GM21717 (cell line): ENCODE measurements at regions not wholly inside any gene's neighbourhood (a gene's known extent, or its start where the extent isn't known, plus 50 kb on each side); places are given as distances from the start of the nearest gene placed in this dataset.
"Not testable (repeated sequence)": the region's sequence is repeated elsewhere in the genome, so short reads cannot be mapped to it uniquely, and the experiment has no call there.

ENCODE experiments used
- ATAC-seq: cut with Tn5 transposase; IDR thresholded peaks from one replicate; pipeline ENCODE4 v1.9.1; 2021; ENCODE audit warnings: mild to moderate bottlenecking, moderate library complexity; ENCODE audit not compliant: unreplicated experiment

DNA sequence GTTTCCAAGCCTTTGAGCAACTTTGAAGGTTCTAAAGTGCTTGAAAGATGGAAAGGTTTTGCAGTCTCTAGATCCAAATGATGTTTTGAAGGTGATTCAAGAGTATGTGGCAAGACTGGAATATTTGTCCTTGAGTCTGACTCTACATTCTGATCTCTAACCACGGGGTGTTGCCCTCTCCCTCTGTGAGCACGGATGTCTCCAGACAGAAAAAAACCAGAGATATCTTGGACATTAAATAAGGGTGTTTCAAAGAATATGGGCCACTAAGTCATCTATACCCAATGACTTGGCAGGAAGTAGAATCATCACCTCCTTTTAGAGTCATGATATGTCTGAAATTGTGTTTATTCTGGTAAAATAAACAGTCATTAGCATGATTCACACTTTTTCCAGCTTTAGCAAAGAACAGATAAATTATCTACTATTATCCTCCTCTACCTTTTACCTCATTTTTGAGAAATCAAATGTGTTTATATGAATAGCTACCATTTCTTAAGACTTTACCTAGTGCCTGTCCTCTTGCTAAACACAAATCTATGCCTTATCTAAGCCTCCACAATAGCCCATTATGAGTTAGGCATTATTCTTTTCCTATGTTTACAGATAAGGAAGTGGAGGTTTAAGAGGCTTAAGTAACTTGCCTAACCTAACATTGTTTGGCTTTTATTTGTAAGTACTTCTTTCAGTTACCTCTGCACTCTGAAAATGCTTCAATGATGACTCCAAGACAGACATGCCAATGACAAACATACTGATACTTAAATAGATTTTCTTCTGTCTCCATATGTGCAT, 384.4 kb downstream of the BMP2 start:
- ATAC-seq: no peak

- ATAC-seq: no peak
These were observed 387.8 kb downstream of the BMP2 start for GRCh38 chr20:7155282-7155681.

DNA sequence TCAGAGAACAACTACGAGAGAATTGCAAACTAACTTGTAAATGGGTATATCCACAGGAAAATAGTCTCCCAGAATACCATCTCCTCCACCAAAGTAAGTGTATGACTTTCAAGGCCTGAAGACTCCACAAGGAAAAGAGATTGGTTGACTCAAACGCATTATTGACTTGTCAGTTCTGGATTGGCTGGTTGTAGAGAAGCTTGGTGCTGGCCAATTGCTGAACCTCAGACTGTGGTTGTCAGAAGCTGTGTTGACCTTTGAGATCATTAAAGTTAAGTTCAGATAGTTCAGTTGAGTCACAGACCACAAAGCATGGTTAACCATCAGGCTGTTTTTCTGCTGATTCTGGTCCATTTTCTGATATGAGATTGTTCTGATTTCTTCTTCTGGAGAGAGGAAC, 388.3 kb downstream of the BMP2 start:
- ATAC-seq: no peak

DNA sequence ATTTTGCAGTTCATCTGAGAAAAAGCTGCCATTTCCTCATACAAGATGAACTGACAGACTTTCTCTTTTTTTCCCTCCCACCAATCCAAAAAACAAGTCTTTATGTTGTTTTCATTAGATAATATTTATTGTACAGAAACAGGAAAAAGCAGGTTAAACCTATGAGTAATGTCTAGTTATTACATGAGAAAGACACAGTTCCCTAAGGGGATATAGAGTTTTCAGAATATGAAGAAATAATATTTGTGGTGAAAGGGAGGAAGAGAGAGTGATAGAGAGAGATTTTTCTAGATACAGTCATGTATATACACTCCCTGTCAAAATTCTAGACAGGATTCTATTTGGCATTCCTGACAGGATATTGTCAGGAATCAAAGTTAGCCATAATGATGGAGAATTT, 392.4 kb downstream of the BMP2 start:
- ATAC-seq: no peak

DNA sequence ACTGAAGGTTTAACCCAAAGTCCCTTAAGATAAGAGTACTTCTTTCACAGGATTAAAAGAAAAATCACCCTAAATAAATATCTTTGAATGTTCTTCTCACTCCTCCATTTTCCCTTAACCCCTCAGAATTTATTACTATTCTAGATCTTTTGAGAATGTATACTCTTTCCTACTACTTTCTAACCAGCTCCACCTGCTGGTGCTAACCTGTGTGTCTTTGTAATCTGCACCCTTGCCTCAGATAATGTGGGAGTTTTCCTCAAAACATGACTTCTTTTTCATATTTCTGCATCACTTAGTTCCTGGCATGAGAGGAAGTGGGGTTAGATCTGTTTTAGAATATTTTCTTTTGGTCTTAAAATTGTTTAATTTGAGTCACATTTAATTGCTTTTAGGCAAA, 394.2 kb downstream of the BMP2 start:
- no peak for ATAC-seq

DNA sequence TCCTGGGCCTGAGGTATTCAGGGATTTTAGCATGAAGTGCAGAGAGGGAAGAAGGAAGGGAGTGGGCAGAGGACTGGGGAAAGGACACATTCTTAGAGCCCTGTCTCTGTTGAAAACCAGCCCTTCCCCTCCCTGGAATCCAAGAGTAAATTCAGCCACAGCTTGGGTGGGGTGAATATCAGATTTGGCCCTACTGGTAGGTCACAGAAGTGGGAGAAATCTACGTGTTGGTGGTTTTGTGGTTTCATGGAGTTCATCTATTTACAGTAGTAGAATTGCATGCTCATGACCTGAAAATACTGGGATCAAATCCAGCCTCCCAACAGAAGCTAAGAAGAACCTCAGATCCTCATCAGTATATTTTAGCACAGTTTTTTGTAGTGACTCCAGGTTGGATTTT, 404.4 kb downstream of the BMP2 start:
- ATAC-seq: no peak

DNA sequence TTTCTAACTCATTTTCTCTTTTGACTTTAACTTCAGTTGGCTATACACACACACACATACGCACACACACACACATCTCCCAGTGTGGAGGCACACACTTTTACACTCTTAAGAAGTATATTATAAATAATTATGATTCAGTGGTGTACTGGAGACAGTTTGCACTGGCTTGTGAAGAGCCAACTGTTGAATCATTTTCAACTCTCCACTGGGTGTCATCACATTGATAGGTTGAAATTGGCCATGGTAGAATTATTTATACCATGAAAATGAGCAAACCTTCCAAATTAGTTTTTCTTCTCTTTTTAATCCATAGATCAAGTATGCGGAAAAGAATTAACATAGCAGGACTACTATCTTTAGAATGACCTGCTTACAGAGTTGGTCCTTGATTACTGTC, 407.1 kb downstream of the BMP2 start:
- no peak for ATAC-seq

DNA sequence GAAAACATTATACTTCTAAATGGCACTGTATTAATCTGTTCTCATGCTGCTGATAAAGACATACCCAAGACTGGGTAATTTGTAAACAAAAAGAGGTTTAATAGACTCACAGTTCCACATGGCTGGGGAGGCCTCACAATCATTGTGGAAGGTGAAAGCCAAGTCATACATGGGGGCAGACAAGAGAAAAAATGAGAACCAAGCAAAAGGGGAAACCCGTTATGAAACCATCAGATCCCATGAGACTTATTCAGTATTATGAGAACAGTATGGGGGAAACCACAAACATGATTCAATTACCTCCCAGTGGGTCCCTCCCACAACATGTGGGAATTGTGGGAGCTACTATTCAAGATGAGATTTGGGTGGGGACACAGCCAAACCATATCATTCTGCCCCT, 408.3 kb downstream of the BMP2 start:
- ATAC-seq: not testable (repeated sequence)

DNA sequence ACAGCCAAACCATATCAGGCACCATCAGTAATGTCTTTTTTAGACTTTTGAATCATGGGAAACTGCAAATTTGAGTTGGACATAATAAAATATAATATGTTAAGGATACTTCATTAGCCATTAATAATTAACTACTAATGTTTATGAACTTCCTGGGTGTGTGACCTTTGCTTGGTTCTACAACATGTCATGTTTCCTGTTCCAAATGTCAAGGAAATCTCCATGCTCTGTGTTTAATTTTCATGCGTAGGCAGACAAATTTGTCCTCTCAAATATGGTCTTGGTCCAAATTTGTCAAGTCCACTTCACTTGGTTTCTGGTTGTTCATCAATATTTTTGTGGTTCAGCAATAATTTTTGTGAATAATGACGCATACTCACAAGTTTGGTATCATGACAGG, 410.5 kb downstream of the BMP2 start:
- no peak for ATAC-seq

GRCh38 chr20:7180256-7181045, 413.0 kb downstream of the BMP2 start:
- no peak for ATAC-seq

DNA sequence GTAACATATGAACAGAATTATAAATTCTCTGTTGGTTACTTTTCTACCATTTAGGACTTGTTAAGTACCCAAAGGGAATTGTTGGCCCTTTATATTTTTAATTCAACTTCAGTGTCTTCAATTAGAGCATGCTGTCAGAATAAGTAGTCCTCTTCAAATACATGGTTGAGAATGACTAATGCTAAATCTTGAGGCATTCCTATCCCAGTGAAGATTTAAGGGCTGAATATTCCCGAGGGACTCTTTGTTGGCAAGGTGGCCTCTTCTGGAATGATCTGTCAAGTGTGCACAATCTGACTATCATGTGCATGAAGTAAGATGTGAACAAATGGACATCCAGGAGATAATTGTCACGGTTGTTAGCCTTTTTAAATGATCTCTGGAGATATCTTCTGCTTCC, 421.7 kb downstream of the BMP2 start:
- no peak for ATAC-seq

DNA sequence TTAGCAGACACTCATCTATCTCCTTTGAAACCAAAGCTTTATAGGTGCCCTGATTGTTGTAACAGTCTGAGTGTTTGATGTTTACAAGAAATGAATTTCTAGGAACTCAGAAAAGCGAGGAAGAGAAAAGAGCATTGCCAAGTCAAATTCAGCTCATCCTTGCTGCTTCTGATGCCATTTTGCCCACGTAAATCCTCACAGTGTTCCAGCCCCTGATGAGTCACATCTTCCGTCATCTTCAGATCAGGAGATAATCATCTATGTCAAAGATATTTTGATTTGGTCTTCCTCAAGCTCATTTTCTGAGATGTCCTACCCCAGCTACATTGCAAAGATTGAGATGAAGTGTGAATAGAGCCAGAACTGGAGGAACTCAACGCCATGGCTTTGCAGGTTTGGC, 426.2 kb downstream of the BMP2 start:
- ATAC-seq: no peak

GRCh38 chr20:7195704-7196103, 428.2 kb downstream of the BMP2 start:
- ATAC-seq: no peak

GRCh38 chr20:7196481-7196880, 429.0 kb downstream of the BMP2 start:
- no peak for ATAC-seq

GRCh38 chr20:7199861-7200260, 432.4 kb downstream of the BMP2 start:
- ATAC-seq: no peak

- ATAC-seq: no peak
These were observed 439.8 kb downstream of the BMP2 start for GRCh38 chr20:7207186-7207798.

- no peak for ATAC-seq
These were observed 443.4 kb downstream of the BMP2 start for GRCh38 chr20:7210910-7211309.

DNA sequence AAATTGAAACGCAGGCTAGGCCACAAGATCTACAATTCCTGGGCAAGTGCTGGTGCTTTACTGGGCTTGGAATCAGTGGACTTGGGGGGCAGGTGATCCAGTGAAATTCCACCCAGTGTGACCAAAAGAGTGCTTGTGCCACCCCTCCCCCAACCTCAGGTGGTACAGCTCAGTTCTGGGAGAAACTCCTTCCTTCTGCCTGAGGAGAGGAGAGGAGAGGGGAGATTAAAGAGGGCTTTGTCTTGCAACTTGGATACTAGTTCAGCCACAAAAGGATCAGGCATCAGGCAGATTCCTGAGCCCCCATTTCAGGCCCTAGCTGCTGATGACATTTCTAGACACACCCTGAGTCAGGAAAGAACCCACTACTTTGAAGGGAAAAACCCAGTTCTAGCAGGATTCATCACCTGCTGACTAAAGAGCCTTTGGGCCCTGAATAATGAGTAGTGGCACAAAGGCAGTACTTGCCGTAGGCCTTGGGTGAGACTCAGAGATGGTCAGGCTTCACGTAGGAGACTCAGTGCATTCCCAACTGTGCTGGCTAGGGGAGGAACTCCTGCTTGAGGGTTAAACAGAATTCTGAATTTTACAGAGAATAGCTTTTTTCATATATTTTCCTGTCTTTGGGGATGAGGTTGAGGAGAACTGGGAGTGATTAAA, 446.7 kb downstream of the BMP2 start:
- no peak for ATAC-seq

DNA sequence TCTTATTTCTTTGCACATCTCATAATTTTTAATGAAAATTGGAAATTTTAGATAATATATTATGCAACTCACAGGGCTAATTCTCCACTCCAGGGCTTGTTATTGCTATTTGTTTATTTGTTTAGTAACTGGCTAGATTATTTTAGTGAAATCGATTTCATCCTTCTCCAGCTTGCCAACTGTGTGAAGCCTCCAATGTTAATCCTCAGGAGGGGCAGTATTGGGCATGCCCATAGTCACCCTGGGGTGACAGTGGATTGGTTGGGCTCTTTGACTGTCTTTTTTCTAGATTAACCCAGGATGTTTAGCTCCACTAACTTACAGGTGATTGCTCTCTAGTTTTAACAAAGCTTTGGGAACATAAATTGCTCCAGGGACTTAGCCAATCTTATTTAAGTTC, 450.1 kb downstream of the BMP2 start:
- ATAC-seq: no peak

- no peak for ATAC-seq
These were observed 453.3 kb downstream of the BMP2 start for GRCh38 chr20:7220755-7221154.

GRCh38 chr20:7226156-7226555, 458.7 kb downstream of the BMP2 start:
- ATAC-seq: no peak
